Stomach (tissue), 8 donors: ENCODE measurements at regions not wholly inside any gene's neighbourhood (a gene's known extent, or its start where the extent isn't known, plus 50 kb on each side); places are given as distances from the start of the nearest gene placed in this dataset.
"Not testable (repeated sequence)": the region's sequence is repeated elsewhere in the genome, so short reads cannot be mapped to it uniquely, and the experiment has no call there.

Source experiments
- DNase-seq, 2 donors: peaks; one replicate each; pipeline versions ENCODE4 v3.0.0 to v3.0.0-alpha.2; 2013 to 2019
- H3K27ac ChIP-seq, 5 donors: fragments of 200-600 bp in 4 of 5; sonication (generic) in 4 of 5; one replicate each; pipeline ENCODE4 v1.5.1; 2013 to 2019; ENCODE audit warnings: mild to moderate bottlenecking in 1 of 5, moderate library complexity in 1 of 5
- H3K27me3 ChIP-seq, 3 donors: fragments of 200-600 bp; sonication (generic); one replicate each; pipeline ENCODE4 v1.5.1; 2017 to 2019; ENCODE audit warnings: mixed run types in 1 of 3
- H3K36me3 ChIP-seq, 4 donors: fragments of 200-600 bp; sonication (generic); 1 replicate in 3 of 4; 2 replicates in 1 of 4; pipeline ENCODE4 v1.5.1; 2016 to 2019
- H3K4me1 ChIP-seq, 4 donors: fragments of 200-600 bp; sonication (generic); one replicate each; pipeline ENCODE4 v1.5.1; 2016 to 2019
- H3K4me3 ChIP-seq, 4 donors: fragments of 200-600 bp; sonication (generic) in 3 of 4; one replicate each; pipeline ENCODE4 v1.5.1; 2016 to 2019; ENCODE audit warnings: mild to moderate bottlenecking in 1 of 4
- H3K9me3 ChIP-seq, 4 donors: fragments of 200-600 bp; sonication (generic); one replicate each; pipeline ENCODE4 v1.5.1; 2016 to 2019
- EP300 ChIP-seq: sonication (generic); formaldehyde crosslinking; IDR thresholded peaks from one replicate; pipeline ENCODE4 v1.6.1; 2017; ENCODE audit warnings: antibody characterized with exemption
- POLR2A ChIP-seq, 4 donors: fragments of 450-650 bp; IDR thresholded peaks; one replicate each; pipeline ENCODE4 v1.6.1; 2016; ENCODE audit warnings: antibody characterized with exemption in 4 of 4, control low read depth in 2 of 4, mild to moderate bottlenecking in 1 of 4, moderate library complexity in 1 of 4
- POLR2AphosphoS5 ChIP-seq, 3 donors: sonication (generic); formaldehyde crosslinking; IDR thresholded peaks; one replicate each; pipeline ENCODE4 v1.6.1; 2016; ENCODE audit warnings: antibody characterized with exemption in 3 of 3
- WGBS, 5 donors: extraction: QIAGEN DNeasy Blood & Tissue Kit in 3 of 5; methylation state at CpG; one replicate each; pipeline versions ENCODE4 v1.1.5 to v1.1.7; 2013 to 2018; 5-methylcytosine and 5-hydroxymethylcytosine counted together
- intact Hi-C: fragments of 100-400 bp; cut with DNase I; formaldehyde crosslinking; loops from one replicate; pipeline ENCODE4 v1.15.1; 2023; ENCODE audit warnings: low total_unique reads
- TF ChIP-seq, protein P1 (sequence below), 7 experiments: fragments of 450-650 bp in 4 of 7; fragments of 200-600 bp in 3 of 7; sonication (generic) in 3 of 7; IDR thresholded peaks; one replicate each; pipeline ENCODE4 v1.5.1; 2016 to 2019; ENCODE audit warnings: antibody characterized with exemption in 7 of 7, control low read depth in 2 of 7, mild to moderate bottlenecking in 1 of 7
- donor health status: healthy with polysubstance abuse.
- donor health status: Bipolar disorder and iron deficiency.
- donor health status: healthy.

DNA sequence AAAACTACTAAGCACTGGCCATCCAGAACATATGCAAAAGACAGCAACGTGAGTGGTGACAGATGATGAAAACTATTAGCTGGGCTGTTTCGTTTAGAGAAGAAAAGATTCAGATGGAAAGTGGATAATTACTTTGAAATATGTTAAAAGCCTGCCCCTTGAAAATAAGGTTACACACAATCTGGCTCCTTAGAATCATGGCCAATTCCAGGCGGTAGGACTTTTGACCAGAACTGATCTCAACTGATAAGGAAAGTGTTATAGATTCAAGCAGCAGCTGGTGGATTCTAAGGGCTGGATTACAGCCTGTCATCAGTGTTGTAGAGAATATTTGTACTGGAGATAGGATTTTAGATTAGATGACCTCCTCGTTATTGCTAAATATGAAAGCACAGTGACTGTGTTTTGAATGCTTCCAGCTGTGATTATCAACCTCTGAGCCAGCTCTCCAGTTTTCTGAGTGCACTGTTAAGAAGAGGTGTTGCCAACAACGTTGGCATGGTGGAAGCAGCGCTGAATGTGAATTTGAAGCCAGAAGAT lies 75.1 kb downstream of the KBTBD2 start:
- H3K4me1 ChIP-seq, H3K27ac ChIP-seq, H3K9me3 ChIP-seq, DNase-seq, H3K4me3 ChIP-seq, H3K27me3 ChIP-seq, H3K36me3 ChIP-seq, intact Hi-C loops: not testable (repeated sequence)
- WGBS, 5 donors, result 36 to 51% (median 44%) methylated on average over 6 of the region's 6 CpGs

DNA sequence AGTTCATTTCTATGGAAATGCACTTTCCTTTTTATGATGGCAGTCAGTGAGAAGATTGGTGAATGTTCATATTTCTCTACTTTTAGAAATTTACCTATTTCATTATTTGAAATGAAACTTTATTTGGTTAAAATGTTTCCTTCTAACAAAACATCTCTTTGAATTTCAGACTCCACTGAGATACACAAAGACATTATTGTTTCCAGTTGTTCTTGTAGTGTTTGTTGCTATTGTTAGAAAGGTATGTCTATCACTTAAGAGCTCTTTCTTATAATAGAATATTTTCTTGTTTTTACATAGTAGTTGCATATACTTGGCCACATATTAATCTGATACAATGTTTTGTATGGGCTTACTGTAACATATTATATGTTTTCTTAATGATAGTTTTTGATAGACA lies 76.8 kb downstream of the KBTBD2 start:
- intact Hi-C loops, result not testable (repeated sequence)

DNA sequence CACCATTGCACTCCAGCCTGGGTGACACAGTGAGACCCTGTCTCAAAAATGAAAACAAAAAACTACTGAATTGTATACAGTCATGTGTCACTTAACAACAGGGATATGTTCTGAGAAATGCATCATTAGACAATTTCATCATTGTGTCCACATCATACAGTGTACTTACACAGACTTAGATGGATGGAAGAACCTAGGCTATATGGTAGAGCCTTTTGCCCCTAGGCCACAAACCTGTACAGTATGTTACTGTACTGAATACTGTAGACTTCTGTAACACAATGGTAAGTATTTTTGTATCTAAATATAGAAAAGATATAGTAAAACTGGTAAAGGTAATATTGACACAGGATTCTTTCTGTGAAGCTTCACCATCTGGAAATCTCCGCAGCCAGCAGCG lies 81.7 kb downstream of the KBTBD2 start:
- intact Hi-C loops, result no loop called here
- 62 to 97% (median 83%) methylated on average over 2 of the region's 2 CpGs for WGBS, 5 donors

More for the DNA sequence above, 76.8 kb downstream of the KBTBD2 start:
- H3K4me3 ChIP-seq, H3K4me1 ChIP-seq, H3K27me3 ChIP-seq, DNase-seq, H3K27ac ChIP-seq, H3K36me3 ChIP-seq, H3K9me3 ChIP-seq: not testable (repeated sequence)

DNA sequence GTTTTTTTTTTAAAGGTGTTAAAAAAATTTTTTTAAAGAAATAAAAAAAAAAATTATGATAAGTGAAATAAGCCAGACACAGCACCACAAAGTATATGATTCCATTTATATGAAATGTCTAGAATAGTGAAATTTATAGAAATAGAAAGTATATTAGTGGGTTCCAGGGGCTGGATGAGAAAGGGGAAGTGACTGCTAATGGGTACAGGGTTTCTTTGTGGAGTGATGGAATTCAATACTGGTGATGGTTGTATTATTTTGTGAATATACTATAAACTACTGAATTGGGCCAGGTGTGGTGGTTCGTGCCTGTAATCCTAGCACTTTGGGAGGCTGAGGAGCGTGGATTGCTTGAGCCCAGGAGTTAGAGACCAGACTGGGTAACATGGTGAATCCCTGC lies 82.2 kb downstream of the KBTBD2 start:
- TF ChIP-seq, protein P1, sequence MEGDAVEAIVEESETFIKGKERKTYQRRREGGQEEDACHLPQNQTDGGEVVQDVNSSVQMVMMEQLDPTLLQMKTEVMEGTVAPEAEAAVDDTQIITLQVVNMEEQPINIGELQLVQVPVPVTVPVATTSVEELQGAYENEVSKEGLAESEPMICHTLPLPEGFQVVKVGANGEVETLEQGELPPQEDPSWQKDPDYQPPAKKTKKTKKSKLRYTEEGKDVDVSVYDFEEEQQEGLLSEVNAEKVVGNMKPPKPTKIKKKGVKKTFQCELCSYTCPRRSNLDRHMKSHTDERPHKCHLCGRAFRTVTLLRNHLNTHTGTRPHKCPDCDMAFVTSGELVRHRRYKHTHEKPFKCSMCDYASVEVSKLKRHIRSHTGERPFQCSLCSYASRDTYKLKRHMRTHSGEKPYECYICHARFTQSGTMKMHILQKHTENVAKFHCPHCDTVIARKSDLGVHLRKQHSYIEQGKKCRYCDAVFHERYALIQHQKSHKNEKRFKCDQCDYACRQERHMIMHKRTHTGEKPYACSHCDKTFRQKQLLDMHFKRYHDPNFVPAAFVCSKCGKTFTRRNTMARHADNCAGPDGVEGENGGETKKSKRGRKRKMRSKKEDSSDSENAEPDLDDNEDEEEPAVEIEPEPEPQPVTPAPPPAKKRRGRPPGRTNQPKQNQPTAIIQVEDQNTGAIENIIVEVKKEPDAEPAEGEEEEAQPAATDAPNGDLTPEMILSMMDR (IDR thresholded peaks at IDR 0.05), result no peak
- TF ChIP-seq POLR2AphosphoS5 (IDR thresholded peaks at IDR 0.05), result no peak
- TF ChIP-seq EP300, result no peak
- TF ChIP-seq POLR2A (IDR thresholded peaks at IDR 0.05), result no peak
- no peaks in the 10 kb centered on the region for H3K4me1 ChIP-seq
- no peaks in the 10 kb centered on the region for H3K9me3 ChIP-seq
- intact Hi-C loops, result no loop called here
- no peaks in the 10 kb centered on the region for H3K36me3 ChIP-seq
- WGBS, 5 donors, result 94 to 100% (median 95%) methylated on average over 2 of the region's 2 CpGs
- H3K27ac ChIP-seq, result no peak overlapping the region
- no peak for DNase-seq
- H3K4me3 ChIP-seq, result no peak overlapping the region
- no peaks in the 10 kb centered on the region for H3K27me3 ChIP-seq

More for the DNA sequence above, 81.7 kb downstream of the KBTBD2 start:
- TF ChIP-seq POLR2A (IDR thresholded peaks at IDR 0.05) (no peak), EP300 (no peak), POLR2AphosphoS5 (IDR thresholded peaks at IDR 0.05) (no peak)
- TF ChIP-seq, protein P1 (IDR thresholded peaks at IDR 0.05), result no peak
- Histone ChIP-seq H3K4me1 (no peaks in the 10 kb centered on the region), H3K27ac (no peak overlapping the region), H3K36me3 (no peaks in the 10 kb centered on the region), H3K9me3 (no peaks in the 10 kb centered on the region), H3K27me3 (no peaks in the 10 kb centered on the region), H3K4me3 (no peak overlapping the region)
- DNase-seq, result no peak

DNA sequence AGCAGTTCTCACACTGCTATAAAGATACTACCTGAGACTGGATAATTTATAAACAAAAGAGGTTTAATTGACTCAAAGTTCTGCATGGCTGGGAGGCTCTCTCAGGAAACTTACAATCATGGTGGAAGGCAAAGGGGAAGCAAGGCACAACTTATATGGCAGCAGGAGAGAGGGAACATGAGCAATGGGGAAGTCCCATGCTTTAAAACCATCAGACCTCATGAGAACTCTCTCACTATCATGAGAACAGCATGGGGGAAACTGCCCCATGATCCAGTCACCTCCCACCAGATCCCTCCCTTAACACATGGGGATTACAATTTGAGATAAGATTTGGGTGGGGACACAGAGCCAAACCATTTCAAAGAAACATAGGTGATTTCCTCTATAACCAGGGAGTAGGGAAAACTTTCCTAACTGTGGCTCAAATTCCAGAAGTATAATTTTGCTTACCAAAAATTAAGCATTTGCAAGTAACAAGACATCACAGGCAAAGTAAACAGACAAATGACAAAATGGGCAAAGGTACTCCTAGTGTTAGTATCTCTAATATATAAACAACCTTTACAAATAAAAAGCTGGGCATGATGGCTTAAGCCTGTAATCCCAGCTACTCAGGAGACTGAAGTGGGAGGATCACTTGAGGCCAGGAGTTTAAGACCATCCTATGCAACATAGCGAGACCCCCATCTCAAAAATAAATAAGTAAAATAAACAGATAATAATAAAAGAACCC lies 88.0 kb downstream of the KBTBD2 start:
- TF ChIP-seq POLR2A (IDR thresholded peaks at IDR 0.05) (no peak), EP300 (no peak)
- TF ChIP-seq, protein P1 (IDR thresholded peaks at IDR 0.05), result no peak
- no peak overlapping the region for H3K4me3 ChIP-seq
- DNase-seq, result no peak
- H3K9me3 ChIP-seq, result peaks cover 0 to 12% (median 8%) of the 10 kb centered on the region in 4 donors
- no peak overlapping the region for H3K27ac ChIP-seq
- no peaks in the 10 kb centered on the region for H3K36me3 ChIP-seq
- H3K4me1 ChIP-seq, result peaks cover 0 to 5% (median 4%) of the 10 kb centered on the region in 4 donors
- no peaks in the 10 kb centered on the region for H3K27me3 ChIP-seq
- 91 to 98% (median 95%) methylated on average over 1 of the region's 1 CpG for WGBS, 5 donors
- intact Hi-C loops, result no loop called here
